Stimulated activated CD8-positive, alpha-beta memory T cell treated with anti-CD3 and anti-CD28 coated beads, Interleukin-7, amount 100 ng/mL, for 48 hours (primary cell): ENCODE measurements at regions not wholly inside any gene's neighbourhood (a gene's known extent, or its start where the extent isn't known, plus 50 kb on each side); places are given as distances from the start of the nearest gene placed in this dataset.

Source experiments
- DNase-seq, 2 donors: peaks; one replicate each; pipeline ENCODE4 v3.0.0-alpha.2; 2020; ENCODE audit warnings: low read depth in 1 of 2; ENCODE audit errors: extremely low read depth in 1 of 2

DNA sequence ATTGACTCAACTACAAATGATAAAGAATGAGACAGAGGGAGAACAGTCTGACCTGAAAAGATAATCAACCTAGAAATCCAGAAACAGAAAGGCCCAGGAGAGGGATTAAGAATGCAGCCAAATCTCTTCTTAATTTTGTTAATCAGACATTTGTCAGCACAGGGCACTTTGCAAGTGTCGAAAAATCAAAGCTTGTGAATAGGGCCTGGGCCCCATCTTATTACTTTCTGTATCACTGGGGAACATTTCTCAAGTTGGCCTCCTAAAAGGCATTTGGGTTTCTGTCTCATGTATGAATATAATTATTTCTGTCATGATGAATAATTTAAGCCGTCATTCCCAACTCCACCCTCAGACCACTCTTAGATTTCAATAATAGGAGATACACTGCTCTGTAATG lies 308.4 kb upstream of the PRKCQ start:
- no peak for DNase-seq

GRCh38 chr10:6885284-6885683 lies 305.2 kb upstream of the PRKCQ start:
- DNase-seq, result no peak

- DNase-seq, result no peak
Measured at GRCh38 chr10:6881987-6882386, 301.9 kb upstream of the PRKCQ start.

GRCh38 chr10:6877722-6878392 lies 297.8 kb upstream of the PRKCQ start:
- DNase-seq, result no peak

GRCh38 chr10:6877336-6877721 lies 297.3 kb upstream of the PRKCQ start:
- no peak for DNase-seq

GRCh38 chr10:6875269-6875865 lies 295.3 kb upstream of the PRKCQ start:
- DNase-seq, result no peak

- DNase-seq, result no peak
Measured at GRCh38 chr10:6871128-6871527, 291.1 kb upstream of the PRKCQ start.

GRCh38 chr10:6868036-6868725 lies 288.1 kb upstream of the PRKCQ start:
- no peak for DNase-seq

- DNase-seq, result no peak
Measured at GRCh38 chr10:6866757-6867156, 286.7 kb upstream of the PRKCQ start.

DNA sequence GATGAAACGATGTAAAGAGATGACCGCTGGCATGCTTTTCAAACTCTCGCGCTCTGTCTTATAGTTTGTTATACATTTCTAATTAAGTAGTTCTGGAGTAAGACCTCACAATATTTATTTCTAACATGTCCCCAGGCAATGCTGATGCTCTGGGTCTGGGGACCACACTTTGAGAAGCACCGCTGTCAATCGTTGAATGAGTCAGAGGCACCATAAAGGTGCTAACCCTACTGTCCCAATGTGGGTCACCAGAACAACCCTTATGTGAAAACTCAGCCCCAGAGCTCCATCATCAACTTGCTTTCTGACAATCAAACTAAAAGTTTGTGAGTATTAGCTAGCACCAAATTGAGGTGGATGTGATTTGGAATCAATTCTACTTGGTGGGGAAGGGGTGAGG lies 284.1 kb upstream of the PRKCQ start:
- no peak for DNase-seq

GRCh38 chr10:6863381-6863780 lies 283.3 kb upstream of the PRKCQ start:
- no peak for DNase-seq

GRCh38 chr10:6850452-6850851 lies 270.4 kb upstream of the PRKCQ start:
- no peak for DNase-seq

DNA sequence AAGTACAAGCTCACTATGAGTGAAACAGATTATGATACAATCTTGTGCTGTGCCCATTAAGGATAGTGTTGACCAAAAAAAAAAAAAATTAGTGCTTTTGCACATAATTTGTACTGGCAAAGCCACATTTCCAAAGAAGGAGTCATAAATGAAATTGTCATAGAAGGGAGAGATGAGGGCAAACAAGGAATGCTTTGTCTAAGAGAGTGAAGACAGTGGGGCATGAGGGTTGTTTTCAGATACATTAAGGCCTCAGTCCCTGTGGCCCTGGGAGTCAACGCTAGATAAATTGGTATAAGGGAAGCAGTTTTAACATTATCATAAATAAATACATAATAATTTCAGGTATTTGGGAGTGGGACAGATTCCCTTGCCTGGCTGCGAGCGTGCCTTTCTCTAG lies 267.5 kb upstream of the PRKCQ start:
- no peak for DNase-seq

GRCh38 chr10:6843894-6844650 lies 264.0 kb upstream of the PRKCQ start:
- no peak for DNase-seq

DNA sequence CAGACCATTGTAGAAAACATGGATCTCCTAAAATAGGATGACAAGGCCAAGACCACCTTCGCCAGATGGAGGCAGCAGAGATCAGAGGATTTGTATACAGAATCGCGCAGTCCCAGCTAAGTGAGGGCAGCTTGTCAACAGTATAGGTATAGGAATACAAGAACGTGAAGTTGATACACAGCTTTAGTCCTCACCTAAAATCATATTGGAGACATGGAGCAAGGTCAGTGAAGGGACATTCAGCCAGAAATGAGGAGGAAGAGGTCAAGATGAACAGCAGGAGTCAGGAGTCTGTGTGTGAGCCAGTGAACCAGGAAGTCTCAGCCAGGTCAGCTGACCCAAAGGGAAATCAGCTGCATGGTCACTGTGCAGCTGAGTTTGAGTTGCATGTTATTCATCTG lies 263.4 kb upstream of the PRKCQ start:
- no peak for DNase-seq

GRCh38 chr10:6842722-6843121 lies 262.6 kb upstream of the PRKCQ start:
- DNase-seq, result no peak

DNA sequence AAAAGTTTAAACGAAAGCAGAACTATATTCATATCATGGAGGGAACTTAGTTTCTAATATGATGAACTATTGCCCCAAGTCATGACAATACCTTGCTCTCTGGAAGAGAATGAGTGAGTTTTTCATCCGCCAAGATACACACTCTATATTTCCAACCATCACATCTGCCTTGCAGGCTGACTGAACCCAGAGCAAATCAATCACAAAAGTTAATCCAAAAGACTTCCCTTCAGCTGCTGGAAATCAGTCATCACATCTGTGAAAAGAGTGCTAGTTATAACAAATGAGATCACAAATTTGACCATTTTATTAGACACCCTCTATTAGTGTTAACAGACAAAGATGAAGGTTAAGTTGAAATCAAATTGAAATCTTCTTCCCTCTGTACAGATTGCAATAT lies 261.7 kb upstream of the PRKCQ start:
- no peak for DNase-seq

- DNase-seq, result no peak
Measured at GRCh38 chr10:6840766-6841165, 260.7 kb upstream of the PRKCQ start.

- no peak for DNase-seq
Measured at GRCh38 chr10:6840201-6840691, 260.2 kb upstream of the PRKCQ start.

- DNase-seq, result no peak
Measured at GRCh38 chr10:6838118-6838517, 258.0 kb upstream of the PRKCQ start.

DNA sequence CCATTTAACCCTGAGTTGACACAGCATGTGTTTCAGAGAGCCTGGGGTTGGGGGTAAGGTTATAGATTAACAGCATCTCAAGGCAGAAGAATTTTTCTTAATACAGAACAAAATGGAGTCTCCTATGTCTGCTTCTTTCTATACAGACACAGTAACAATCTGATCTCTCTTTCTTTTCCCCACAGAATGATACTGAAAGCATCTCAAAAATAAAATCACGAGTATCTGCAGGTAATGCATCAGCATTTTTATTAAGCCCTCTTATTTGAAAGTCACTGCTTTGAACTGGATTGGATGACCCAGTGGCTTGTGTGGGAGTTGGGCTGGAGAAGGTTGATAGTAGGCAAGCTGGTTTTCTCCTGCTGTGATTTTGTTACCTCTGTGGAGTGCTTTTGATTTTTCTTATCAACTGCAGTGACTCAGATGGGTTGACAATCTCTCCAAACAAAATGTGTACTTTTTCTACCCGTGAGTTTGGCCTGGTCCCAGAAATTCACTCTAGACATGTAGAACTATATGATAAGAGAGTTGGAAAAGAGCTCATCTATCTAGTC lies 253.5 kb upstream of the PRKCQ start:
- DNase-seq, result no peak
